Keratinocyte (primary cell): ENCODE measurements at regions not wholly inside any gene's neighbourhood (a gene's known extent, or its start where the extent isn't known, plus 50 kb on each side); places are given as distances from the start of the nearest gene placed in this dataset.

Source experiments
- DNase-seq: peaks from one replicate; pipeline ENCODE4 v3.0.0-alpha.2; 2011; ENCODE audit warnings: low read depth, missing footprints, low spot score
- FAIRE-seq: peaks from 2 replicates; lab custom pipeline; 2011; peaks lifted over from hg19 to GRCh38; lab: Jason Lieb, UNC
- H2AFZ ChIP-seq: 2 replicates; pipeline ENCODE4 v1.6.0; 2012; ENCODE audit warnings: low read length, control low read depth, inconsistent platforms; ENCODE audit not compliant: control insufficient read depth
- H3K27ac ChIP-seq: 2 replicates; pipeline ENCODE4 v1.5.1; 2011; ENCODE audit warnings: low read length; ENCODE audit not compliant: control insufficient read depth, insufficient read depth
- H3K27me3 ChIP-seq: 3 replicates; pipeline ENCODE4 v1.6.0; 2011; ENCODE audit warnings: low read length; ENCODE audit not compliant: control insufficient read depth, insufficient read depth; ENCODE audit errors: extremely low read depth
- H3K36me3 ChIP-seq, 2 experiments: 2 replicates in 1 of 2; 3 replicates in 1 of 2; pipeline ENCODE4 v1.5.1; 2011; ENCODE audit warnings: low read length in 2 of 2, mild to moderate bottlenecking in 1 of 2; ENCODE audit not compliant: control insufficient read depth in 2 of 2, insufficient read depth in 2 of 2; ENCODE audit errors: extremely low read depth in 1 of 2
- H3K4me1 ChIP-seq: 3 replicates; pipeline ENCODE4 v1.5.1; 2011; ENCODE audit warnings: low read length; ENCODE audit not compliant: control insufficient read depth, insufficient read depth; ENCODE audit errors: extremely low read depth
- H3K4me2 ChIP-seq: 3 replicates; pipeline ENCODE4 v1.6.0; 2011; ENCODE audit warnings: low read depth, low read length; ENCODE audit not compliant: control insufficient read depth, insufficient read depth; ENCODE audit errors: extremely low read depth
- H3K4me3 ChIP-seq, 3 experiments: fragments of 200-600 bp in 1 of 3; sonication (generic) in 1 of 3; 2 replicates in 2 of 3; 3 replicates in 1 of 3; pipeline ENCODE4 v1.5.1; 2011 to 2016; ENCODE audit warnings: low read length in 3 of 3, mild to moderate bottlenecking in 3 of 3, control low read depth in 2 of 3, inconsistent platforms in 1 of 3, low read depth in 1 of 3, mixed read lengths in 1 of 3, mixed run types in 1 of 3, moderate library complexity in 1 of 3; ENCODE audit not compliant: control insufficient read depth in 2 of 3, insufficient read depth in 2 of 3; ENCODE audit errors: extremely low read depth in 1 of 3
- H3K79me2 ChIP-seq: 2 replicates; pipeline ENCODE4 v1.6.0; 2012; ENCODE audit warnings: low read length; ENCODE audit not compliant: control insufficient read depth, insufficient read depth
- H3K9ac ChIP-seq: 3 replicates; pipeline ENCODE4 v1.6.0; 2011; ENCODE audit warnings: low read length; ENCODE audit not compliant: control insufficient read depth, insufficient read depth; ENCODE audit errors: extremely low read depth
- H3K9me1 ChIP-seq: 3 replicates; pipeline ENCODE4 v1.6.0; 2011; ENCODE audit warnings: low read length; ENCODE audit not compliant: control insufficient read depth, insufficient read depth; ENCODE audit errors: extremely low read depth
- H3K9me3 ChIP-seq: 2 replicates; pipeline ENCODE4 v1.5.1; 2012; ENCODE audit warnings: low read depth, low read length; ENCODE audit not compliant: control insufficient read depth
- H4K20me1 ChIP-seq: 3 replicates; pipeline ENCODE4 v1.6.0; 2011; ENCODE audit warnings: low read length; ENCODE audit not compliant: control insufficient read depth, insufficient read depth; ENCODE audit errors: extremely low read depth
- EZH2 ChIP-seq: IDR thresholded peaks from one replicate; pipeline ENCODE4 v1.6.1; 2012; ENCODE audit warnings: inconsistent platforms, mild to moderate bottlenecking, low read length, moderate library complexity
- dilution Hi-C: fragments of 300-500 bp; cut with MboI; formaldehyde crosslinking; loops from one replicate; pipeline ENCODE4 v1.7.0; 2020; ENCODE audit warnings: low sequenced_read_pairs; ENCODE audit not compliant: extremely low pct_ligation_motif_present
- TF ChIP-seq, protein P1 (sequence below), 3 experiments: IDR thresholded peaks in 1 of 3; conservative IDR thresholded peaks in 1 of 3; optimal IDR thresholded peaks in 1 of 3; 2 replicates in 2 of 3; 3 replicates in 1 of 3; pipeline versions ENCODE3 to v1.5.1; 2011; ENCODE audit warnings: low read length in 3 of 3, mild to moderate bottlenecking in 3 of 3, moderate library complexity in 2 of 3, control low read depth in 1 of 3, inconsistent platforms in 1 of 3; ENCODE audit not compliant: insufficient read depth in 2 of 3; ENCODE audit errors: extremely low read depth in 1 of 3

DNA sequence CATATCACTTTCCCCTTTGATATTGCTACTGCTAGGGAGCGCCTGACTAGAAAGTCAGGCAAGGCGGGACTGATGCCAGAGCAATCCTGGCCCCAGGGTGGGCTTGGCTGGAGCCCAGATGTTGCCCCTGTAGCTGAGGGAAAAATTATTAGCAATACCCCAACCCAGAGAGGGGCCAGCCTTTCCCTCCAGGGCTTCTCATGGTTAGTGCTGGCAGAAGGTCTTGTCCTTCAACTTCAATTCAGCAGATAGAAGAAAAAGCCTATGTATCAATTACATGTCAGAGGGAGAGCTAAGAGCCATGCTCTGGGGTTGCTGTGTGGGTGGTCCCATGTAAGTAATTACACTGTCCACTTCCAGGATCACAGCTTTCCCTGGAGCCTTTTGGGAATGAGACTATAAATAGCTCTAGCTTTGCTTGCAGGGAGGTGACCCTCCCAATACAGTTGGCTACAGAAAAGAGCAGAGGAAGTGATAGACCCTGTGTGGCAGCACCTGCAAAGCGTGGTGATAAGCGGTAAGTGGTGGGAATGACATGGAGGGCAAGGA is 579.1 kb downstream of the CCSER2 start:
- no peak overlapping the region for H3K9ac ChIP-seq
- no peaks in the 10 kb centered on the region for H3K36me3 ChIP-seq
- no peak overlapping the region for H3K27ac ChIP-seq
- no peak overlapping the region for H3K4me3 ChIP-seq
- no peaks in the 10 kb centered on the region for H3K9me3 ChIP-seq
- no peaks in the 10 kb centered on the region for H3K9me1 ChIP-seq
- H3K4me2 ChIP-seq = no peak overlapping the region
- H3K79me2 ChIP-seq = no peaks in the 10 kb centered on the region
- no peak for TF ChIP-seq EZH2
- TF ChIP-seq, protein P1, sequence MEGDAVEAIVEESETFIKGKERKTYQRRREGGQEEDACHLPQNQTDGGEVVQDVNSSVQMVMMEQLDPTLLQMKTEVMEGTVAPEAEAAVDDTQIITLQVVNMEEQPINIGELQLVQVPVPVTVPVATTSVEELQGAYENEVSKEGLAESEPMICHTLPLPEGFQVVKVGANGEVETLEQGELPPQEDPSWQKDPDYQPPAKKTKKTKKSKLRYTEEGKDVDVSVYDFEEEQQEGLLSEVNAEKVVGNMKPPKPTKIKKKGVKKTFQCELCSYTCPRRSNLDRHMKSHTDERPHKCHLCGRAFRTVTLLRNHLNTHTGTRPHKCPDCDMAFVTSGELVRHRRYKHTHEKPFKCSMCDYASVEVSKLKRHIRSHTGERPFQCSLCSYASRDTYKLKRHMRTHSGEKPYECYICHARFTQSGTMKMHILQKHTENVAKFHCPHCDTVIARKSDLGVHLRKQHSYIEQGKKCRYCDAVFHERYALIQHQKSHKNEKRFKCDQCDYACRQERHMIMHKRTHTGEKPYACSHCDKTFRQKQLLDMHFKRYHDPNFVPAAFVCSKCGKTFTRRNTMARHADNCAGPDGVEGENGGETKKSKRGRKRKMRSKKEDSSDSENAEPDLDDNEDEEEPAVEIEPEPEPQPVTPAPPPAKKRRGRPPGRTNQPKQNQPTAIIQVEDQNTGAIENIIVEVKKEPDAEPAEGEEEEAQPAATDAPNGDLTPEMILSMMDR (optimal IDR thresholded peaks at IDR 0.05 in 1 of 3, IDR thresholded peaks at IDR 0.05 in 1 of 3, conservative IDR thresholded peaks at IDR 0.05 in 1 of 3; ENCODE audit: extremely low read depth in 1 of 3, insufficient read depth in 2 of 3, low read length in 3 of 3) = no peak
- H2AFZ ChIP-seq = no peak overlapping the region
- H3K27me3 ChIP-seq = no peaks in the 10 kb centered on the region
- no peaks in the 10 kb centered on the region for H4K20me1 ChIP-seq
- FAIRE-seq = no peak
- DNase-seq = no peak
- dilution Hi-C loops = no loop called here
- H3K4me1 ChIP-seq = no peaks in the 10 kb centered on the region

DNA sequence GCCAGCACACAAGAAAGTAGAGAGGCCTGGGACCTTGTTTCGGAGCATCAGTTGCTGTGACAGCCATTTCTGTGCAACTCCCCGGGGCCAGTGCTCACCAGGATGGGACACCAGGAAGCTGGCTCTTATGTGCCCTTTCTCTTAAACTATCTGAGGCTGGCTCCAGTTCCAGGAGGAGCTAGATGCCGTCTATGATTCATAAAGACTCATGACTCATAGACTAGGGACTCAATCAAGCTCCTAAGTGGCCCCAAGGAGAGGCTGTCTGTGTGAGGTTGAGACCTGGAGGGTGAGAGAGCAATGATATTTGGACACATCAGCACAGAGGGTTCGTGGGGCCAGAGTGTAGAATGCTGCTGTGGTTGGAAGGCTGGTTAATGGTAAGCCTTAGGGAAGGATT is 580.1 kb downstream of the CCSER2 start:
- no peak overlapping the region for H3K9ac ChIP-seq
- no peak overlapping the region for H3K4me3 ChIP-seq
- H3K4me2 ChIP-seq = no peak overlapping the region
- no peaks in the 10 kb centered on the region for H3K9me3 ChIP-seq
- no peak overlapping the region for H2AFZ ChIP-seq
- no peaks in the 10 kb centered on the region for H3K4me1 ChIP-seq
- H3K27ac ChIP-seq = no peak overlapping the region
- no peaks in the 10 kb centered on the region for H4K20me1 ChIP-seq
- H3K36me3 ChIP-seq = no peaks in the 10 kb centered on the region
- H3K79me2 ChIP-seq = no peaks in the 10 kb centered on the region
- DNase-seq = no peak
- TF ChIP-seq EZH2 = no peak
- TF ChIP-seq, protein P1 (optimal IDR thresholded peaks at IDR 0.05 in 1 of 3, IDR thresholded peaks at IDR 0.05 in 1 of 3, conservative IDR thresholded peaks at IDR 0.05 in 1 of 3; ENCODE audit: extremely low read depth in 1 of 3, insufficient read depth in 2 of 3, low read length in 3 of 3) = no peak
- no peaks in the 10 kb centered on the region for H3K27me3 ChIP-seq
- no peaks in the 10 kb centered on the region for H3K9me1 ChIP-seq
- no peak for FAIRE-seq
- dilution Hi-C loops = no loop called here
